ENCODE measurements at regions not wholly inside any gene's neighbourhood (a gene's known extent, or its start where the extent isn't known, plus 50 kb on each side); places are given as distances from the start of the nearest gene placed in this dataset.
A peak's percentile ranks its signal among the peaks of the same experiment; 100 is the strongest.

DNA sequence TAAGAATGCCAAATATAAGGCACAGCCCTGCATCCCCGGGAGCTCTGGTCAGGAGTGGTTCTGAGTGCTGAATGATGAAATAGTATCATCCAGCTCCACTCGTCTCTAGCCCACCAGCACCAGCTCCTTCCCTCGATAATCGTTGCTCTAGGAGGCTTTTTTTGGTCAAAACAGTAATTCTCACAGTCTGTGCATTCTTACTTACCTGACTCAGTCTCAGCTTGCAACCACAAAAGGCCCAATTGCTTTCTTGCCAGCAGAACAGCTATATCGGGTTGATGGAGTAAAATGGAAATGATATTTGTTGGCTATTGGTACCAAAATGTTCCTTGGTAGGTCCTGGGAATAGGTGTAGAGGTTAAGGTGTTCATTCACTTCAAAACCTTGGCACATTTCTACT, 94.8 kb downstream of the BMP4 start:
- WGBS (ENCODE audit: insufficient coverage), result no CpG with 5 or more reads among the region's 5 CpGs
- no peak for DNase-seq
- H3K27ac ChIP-seq (ENCODE audit: low read length), result no peak overlapping the region
- H3K27me3 ChIP-seq (ENCODE audit: control insufficient read depth, insufficient read depth, low read length), result no peaks in the 10 kb centered on the region
- H3K36me3 ChIP-seq (ENCODE audit: control insufficient read depth, insufficient read depth, low read length), result no peaks in the 10 kb centered on the region
- H3K4me3 ChIP-seq (ENCODE audit: low read length), result no peak overlapping the region
- no peaks in the 10 kb centered on the region for H3K4me1 ChIP-seq (ENCODE audit: control insufficient read depth, insufficient read depth, low read length)
- H3K9me3 ChIP-seq (replicated peaks; ENCODE audit: control insufficient read depth, low read depth, low read length), result no peaks in the 10 kb centered on the region

DNA sequence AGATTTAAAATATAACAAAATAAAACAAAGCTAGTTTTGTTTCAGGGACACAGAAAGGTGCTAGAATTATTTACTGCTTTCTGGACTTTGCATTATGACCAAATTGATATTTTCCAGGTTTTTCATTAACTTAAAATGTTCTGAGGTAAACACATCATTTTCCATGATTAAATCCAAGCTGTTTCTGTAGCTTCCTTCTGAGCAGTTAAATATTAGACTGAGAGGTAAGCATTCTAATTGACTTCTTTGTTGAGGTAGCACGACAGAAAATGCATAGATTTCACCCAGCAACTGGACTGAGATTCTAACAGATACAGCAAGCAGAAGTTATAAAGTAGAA, 98.3 kb downstream of the BMP4 start:
- Histone ChIP-seq H3K36me3 (ENCODE audit: control insufficient read depth, insufficient read depth, low read length) (no peaks in the 10 kb centered on the region), H3K4me1 (ENCODE audit: control insufficient read depth, insufficient read depth, low read length) (no peaks in the 10 kb centered on the region), H3K27me3 (ENCODE audit: control insufficient read depth, insufficient read depth, low read length) (no peaks in the 10 kb centered on the region), H3K27ac (ENCODE audit: low read length) (no peak overlapping the region), H3K4me3 (ENCODE audit: low read length) (no peak overlapping the region), H3K9me3 (replicated peaks; ENCODE audit: control insufficient read depth, low read depth, low read length) (no peaks in the 10 kb centered on the region)
- no peak for DNase-seq
- no CpG with 5 or more reads among the region's 1 CpG for WGBS (ENCODE audit: insufficient coverage)

- WGBS (ENCODE audit: insufficient coverage), result no CpG with 5 or more reads among the region's 5 CpGs
- H3K4me1 ChIP-seq (ENCODE audit: control insufficient read depth, insufficient read depth, low read length), result no peaks in the 10 kb centered on the region
- DNase-seq, result no peak
Measured at GRCh38 chr14:53857625-53858344, 98.8 kb downstream of the BMP4 start.

DNA sequence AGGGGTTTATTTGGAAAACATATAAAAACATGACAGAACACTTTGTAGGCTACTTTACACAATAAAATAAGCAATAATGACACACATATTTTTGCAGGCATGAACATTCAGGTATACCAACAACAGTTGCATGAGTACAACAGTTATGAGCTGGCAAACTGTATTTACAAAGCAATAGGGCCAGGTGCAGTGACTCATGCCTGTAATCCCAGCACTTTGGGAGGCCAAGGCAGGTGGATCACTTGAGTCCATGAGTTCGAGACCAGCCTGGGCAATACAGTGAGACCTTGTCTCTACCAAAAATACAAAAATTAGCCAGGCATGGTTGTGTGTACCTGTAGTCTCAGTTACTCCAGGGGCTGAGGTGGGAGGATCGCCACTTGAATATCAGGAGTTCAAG, 101.1 kb downstream of the BMP4 start:
- Histone ChIP-seq H3K36me3 (ENCODE audit: control insufficient read depth, insufficient read depth, low read length) (no peaks in the 10 kb centered on the region), H3K4me3 (ENCODE audit: low read length) (no peak overlapping the region), H3K9me3 (replicated peaks; ENCODE audit: control insufficient read depth, low read depth, low read length) (no peaks in the 10 kb centered on the region), H3K27me3 (ENCODE audit: control insufficient read depth, insufficient read depth, low read length) (no peaks in the 10 kb centered on the region), H3K4me1 (ENCODE audit: control insufficient read depth, insufficient read depth, low read length) (no peaks in the 10 kb centered on the region), H3K27ac (ENCODE audit: low read length) (no peak overlapping the region)
- WGBS (ENCODE audit: insufficient coverage), result 33% methylated on average over 1 of the region's 2 CpGs
- DNase-seq, result no peak

More at GRCh38 chr14:53857625-53858344, 98.8 kb downstream of the BMP4 start:
- Histone ChIP-seq H3K4me3 (ENCODE audit: low read length) (no peak overlapping the region), H3K27me3 (ENCODE audit: control insufficient read depth, insufficient read depth, low read length) (no peaks in the 10 kb centered on the region), H3K36me3 (ENCODE audit: control insufficient read depth, insufficient read depth, low read length) (no peaks in the 10 kb centered on the region), H3K9me3 (replicated peaks; ENCODE audit: control insufficient read depth, low read depth, low read length) (no peaks in the 10 kb centered on the region), H3K27ac (ENCODE audit: low read length) (no peak overlapping the region)

GRCh38 chr14:53855127-53855526, 101.5 kb downstream of the BMP4 start:
- H3K27ac ChIP-seq (ENCODE audit: low read length), result no peak overlapping the region
- H3K4me1 ChIP-seq (ENCODE audit: control insufficient read depth, insufficient read depth, low read length), result no peaks in the 10 kb centered on the region
- H3K9me3 ChIP-seq (replicated peaks; ENCODE audit: control insufficient read depth, low read depth, low read length), result no peaks in the 10 kb centered on the region
- no peak for DNase-seq
- no peak overlapping the region for H3K4me3 ChIP-seq (ENCODE audit: low read length)
- no peaks in the 10 kb centered on the region for H3K27me3 ChIP-seq (ENCODE audit: control insufficient read depth, insufficient read depth, low read length)
- H3K36me3 ChIP-seq (ENCODE audit: control insufficient read depth, insufficient read depth, low read length), result no peaks in the 10 kb centered on the region

DNA sequence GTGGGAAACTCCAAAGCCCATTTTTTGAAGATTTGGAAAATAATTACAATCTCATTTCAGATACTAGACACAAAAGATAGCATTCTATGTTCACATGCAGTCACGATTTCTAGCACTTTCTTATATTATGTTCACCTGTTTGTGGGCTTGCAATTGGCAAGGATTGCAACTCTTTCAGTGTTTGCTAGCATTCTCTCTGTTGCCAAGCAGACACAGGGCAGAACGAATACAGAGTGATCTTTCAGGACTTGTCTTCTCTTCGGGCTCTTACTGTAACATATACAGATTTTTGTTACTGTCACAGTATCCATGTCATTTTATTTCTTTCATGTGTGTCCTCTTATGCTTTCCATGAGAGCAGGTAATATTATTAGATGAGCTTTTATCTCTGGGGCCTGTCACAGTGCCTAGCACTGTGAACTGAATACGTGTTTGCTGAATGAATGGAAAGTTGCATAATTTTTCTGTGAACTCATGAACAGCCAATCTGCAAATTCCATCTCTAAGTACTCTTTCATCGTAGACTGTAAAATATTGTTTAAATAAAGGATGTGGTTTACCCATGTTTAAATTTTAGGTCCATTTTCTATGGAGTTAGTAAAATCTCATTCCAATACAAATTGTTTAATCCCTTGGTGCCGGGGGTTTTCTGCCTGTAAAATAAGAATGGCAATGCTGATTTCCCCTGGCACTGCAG, 105.1 kb downstream of the BMP4 start:
- Histone ChIP-seq H3K36me3 (ENCODE audit: control insufficient read depth, insufficient read depth, low read length) (no peaks in the 10 kb centered on the region), H3K27me3 (ENCODE audit: control insufficient read depth, insufficient read depth, low read length) (no peaks in the 10 kb centered on the region), H3K27ac (ENCODE audit: low read length) (no peak overlapping the region), H3K9me3 (replicated peaks; ENCODE audit: control insufficient read depth, low read depth, low read length) (no peaks in the 10 kb centered on the region), H3K4me1 (ENCODE audit: control insufficient read depth, insufficient read depth, low read length) (no peaks in the 10 kb centered on the region), H3K4me3 (ENCODE audit: low read length) (no peak overlapping the region)
- DNase-seq, result no peak
- no CpG with 5 or more reads among the region's 6 CpGs for WGBS (ENCODE audit: insufficient coverage)

- no peaks in the 10 kb centered on the region for H3K36me3 ChIP-seq (ENCODE audit: control insufficient read depth, insufficient read depth, low read length)
- no peaks in the 10 kb centered on the region for H3K27me3 ChIP-seq (ENCODE audit: control insufficient read depth, insufficient read depth, low read length)
- H3K9me3 ChIP-seq (replicated peaks; ENCODE audit: control insufficient read depth, low read depth, low read length), result no peaks in the 10 kb centered on the region
- H3K4me1 ChIP-seq (ENCODE audit: control insufficient read depth, insufficient read depth, low read length), result no peaks in the 10 kb centered on the region
- DNase-seq, result no peak
- no peak overlapping the region for H3K27ac ChIP-seq (ENCODE audit: low read length)
- no peak overlapping the region for H3K4me3 ChIP-seq (ENCODE audit: low read length)
- 67% methylated on average over 2 of the region's 4 CpGs for WGBS (ENCODE audit: insufficient coverage)
Measured at GRCh38 chr14:53850714-53851296, 105.8 kb downstream of the BMP4 start.

- H3K27me3 ChIP-seq (ENCODE audit: control insufficient read depth, insufficient read depth, low read length), result no peaks in the 10 kb centered on the region
- WGBS (ENCODE audit: insufficient coverage), result no CpG with 5 or more reads among the region's 6 CpGs
- H3K9me3 ChIP-seq (replicated peaks; ENCODE audit: control insufficient read depth, low read depth, low read length), result no peaks in the 10 kb centered on the region
- H3K27ac ChIP-seq (ENCODE audit: low read length), result no peak overlapping the region
- no peak overlapping the region for H3K4me3 ChIP-seq (ENCODE audit: low read length)
- no peak for DNase-seq
- no peaks in the 10 kb centered on the region for H3K36me3 ChIP-seq (ENCODE audit: control insufficient read depth, insufficient read depth, low read length)
- H3K4me1 ChIP-seq (ENCODE audit: control insufficient read depth, insufficient read depth, low read length), result no peaks in the 10 kb centered on the region
Measured at GRCh38 chr14:53849549-53849948, 107.1 kb downstream of the BMP4 start.

DNA sequence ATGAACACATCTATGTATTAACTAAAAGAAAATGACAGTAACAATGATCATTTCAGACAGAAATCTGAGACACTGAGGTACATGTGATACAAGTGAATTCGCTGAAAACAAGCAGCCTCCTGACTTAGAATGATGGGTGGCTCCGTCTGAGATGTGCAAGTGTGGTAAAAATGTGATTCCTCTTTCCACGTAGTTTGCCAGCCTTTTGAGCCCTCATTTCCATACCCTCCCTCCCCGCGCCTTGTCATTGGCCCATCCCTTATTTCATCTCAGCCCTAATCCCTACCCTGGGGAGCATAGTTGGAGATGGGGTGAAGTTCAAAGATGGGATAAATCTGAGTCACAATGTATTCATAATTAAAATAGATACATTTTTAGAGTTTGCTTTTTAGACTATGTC, 107.8 kb downstream of the BMP4 start:
- no CpG with 5 or more reads among the region's 5 CpGs for WGBS (ENCODE audit: insufficient coverage)
- H3K4me1 ChIP-seq (ENCODE audit: control insufficient read depth, insufficient read depth, low read length), result no peaks in the 10 kb centered on the region

DNA sequence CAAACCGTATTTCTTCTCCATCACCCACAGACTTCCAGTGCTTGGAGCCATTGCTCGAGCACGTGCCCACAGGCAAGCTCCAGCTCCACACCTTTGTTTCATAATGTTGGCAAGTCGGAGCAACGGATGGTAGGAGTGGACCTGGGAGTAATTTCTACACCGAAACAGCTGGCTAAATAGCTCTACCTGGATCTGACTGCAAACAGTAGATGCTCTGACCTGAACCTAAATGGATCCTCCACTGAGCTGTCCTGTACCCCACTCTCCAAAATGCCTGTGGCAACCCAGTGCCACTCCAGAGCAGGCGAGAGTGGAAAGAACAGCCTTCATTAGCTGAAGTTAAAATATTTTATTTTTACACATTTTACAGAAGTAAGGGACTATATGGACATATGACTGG, 108.7 kb downstream of the BMP4 start:
- WGBS (ENCODE audit: insufficient coverage), result 92% methylated on average over 2 of the region's 7 CpGs
- DNase-seq, result no peak
- Histone ChIP-seq H3K36me3 (ENCODE audit: control insufficient read depth, insufficient read depth, low read length) (no peaks in the 10 kb centered on the region), H3K9me3 (replicated peaks; ENCODE audit: control insufficient read depth, low read depth, low read length) (no peaks in the 10 kb centered on the region), H3K27ac (ENCODE audit: low read length) (no peak overlapping the region), H3K4me3 (ENCODE audit: low read length) (no peak overlapping the region), H3K4me1 (ENCODE audit: control insufficient read depth, insufficient read depth, low read length) (no peaks in the 10 kb centered on the region), H3K27me3 (ENCODE audit: control insufficient read depth, insufficient read depth, low read length) (no peaks in the 10 kb centered on the region)

More for the DNA sequence above, 107.8 kb downstream of the BMP4 start:
- no peak overlapping the region for H3K4me3 ChIP-seq (ENCODE audit: low read length)
- no peaks in the 10 kb centered on the region for H3K27me3 ChIP-seq (ENCODE audit: control insufficient read depth, insufficient read depth, low read length)
- no peaks in the 10 kb centered on the region for H3K9me3 ChIP-seq (replicated peaks; ENCODE audit: control insufficient read depth, low read depth, low read length)
- DNase-seq, result peak; percentile 10
- no peaks in the 10 kb centered on the region for H3K36me3 ChIP-seq (ENCODE audit: control insufficient read depth, insufficient read depth, low read length)
- no peak overlapping the region for H3K27ac ChIP-seq (ENCODE audit: low read length)
